NAMALWA (cell line): ENCODE measurements at regions not wholly inside any gene's neighbourhood (a gene's known extent, or its start where the extent isn't known, plus 50 kb on each side); places are given as distances from the start of the nearest gene placed in this dataset.
A peak's percentile ranks its signal among the peaks of the same experiment; 100 is the strongest.
"Not testable (repeated sequence)": the region's sequence is repeated elsewhere in the genome, so short reads cannot be mapped to it uniquely, and the experiment has no call there.

Experiments
- DNase-seq: peaks from one replicate; pipeline ENCODE4 v3.0.0-alpha.2; 2015; ENCODE audit warnings: low spot score

DNA sequence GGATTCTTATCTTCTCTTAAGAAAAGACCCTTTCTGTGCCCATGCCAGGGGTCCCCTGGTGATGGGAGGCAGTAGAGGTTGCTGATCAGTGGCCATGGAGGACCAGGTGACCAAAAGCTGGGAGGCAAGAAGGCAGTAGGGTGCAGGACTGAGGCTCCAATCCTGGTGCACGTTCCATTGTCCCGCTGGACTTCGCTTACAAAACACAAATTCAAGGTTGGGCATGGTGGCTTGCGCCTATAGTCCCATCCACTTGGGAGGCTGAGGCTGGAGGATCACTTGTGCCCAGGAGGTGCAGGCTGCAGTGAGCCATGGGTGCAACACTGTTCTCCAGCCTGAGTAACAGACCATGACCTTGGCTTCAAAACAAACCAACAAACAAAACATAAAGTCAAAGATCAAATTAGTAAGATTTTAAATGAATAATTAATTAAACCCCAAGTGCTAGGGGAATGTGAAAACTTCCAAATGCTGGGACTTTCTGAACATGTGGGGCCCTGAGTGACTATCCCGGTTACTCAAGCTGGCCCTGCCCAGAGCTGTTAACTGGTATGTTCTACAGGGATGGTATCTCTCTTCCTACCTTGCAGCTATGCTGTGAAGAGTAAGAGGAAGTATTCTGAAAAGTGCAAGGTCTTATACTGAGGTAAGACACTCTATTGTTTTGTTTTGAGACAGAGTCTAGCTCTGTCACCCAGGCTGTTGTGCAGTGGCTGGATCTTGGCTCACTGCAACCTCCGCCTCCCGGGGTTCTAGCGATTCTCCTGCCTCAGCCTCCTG lies 97.6 kb downstream of the LYZL2 start:
- DNase-seq, result no peak

DNA sequence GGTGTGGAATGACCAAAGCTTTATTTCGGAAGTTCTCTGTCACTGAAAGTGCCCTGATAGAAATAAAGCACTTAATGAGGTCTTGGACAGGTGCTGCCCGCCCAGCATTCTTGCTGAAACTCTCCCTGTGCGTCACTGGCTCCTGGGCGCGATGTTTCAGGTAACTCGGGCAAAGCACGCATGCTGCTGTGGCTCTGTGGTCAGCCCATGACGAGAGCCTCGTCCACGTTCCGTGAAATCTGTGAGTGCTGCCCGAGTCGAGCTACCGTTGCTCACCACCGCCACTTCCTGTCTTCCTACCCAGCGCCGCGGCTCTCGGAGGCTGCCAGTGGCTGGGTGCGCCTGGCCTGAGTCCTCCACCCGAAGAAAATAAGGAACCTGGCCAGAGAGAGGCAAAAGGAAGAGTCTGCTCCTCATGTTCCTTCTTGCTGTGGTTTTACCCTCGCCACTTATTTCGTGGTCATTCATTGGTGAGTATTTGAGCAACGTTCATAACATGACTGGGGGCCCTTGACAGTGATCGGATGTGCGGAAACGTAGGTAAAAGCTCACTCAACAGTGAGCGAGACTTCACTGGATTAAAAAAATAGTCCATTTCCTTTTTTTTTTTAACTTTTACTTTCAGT lies 95.5 kb downstream of the MAP3K8 start:
- peak; percentile 46 for DNase-seq

DNA sequence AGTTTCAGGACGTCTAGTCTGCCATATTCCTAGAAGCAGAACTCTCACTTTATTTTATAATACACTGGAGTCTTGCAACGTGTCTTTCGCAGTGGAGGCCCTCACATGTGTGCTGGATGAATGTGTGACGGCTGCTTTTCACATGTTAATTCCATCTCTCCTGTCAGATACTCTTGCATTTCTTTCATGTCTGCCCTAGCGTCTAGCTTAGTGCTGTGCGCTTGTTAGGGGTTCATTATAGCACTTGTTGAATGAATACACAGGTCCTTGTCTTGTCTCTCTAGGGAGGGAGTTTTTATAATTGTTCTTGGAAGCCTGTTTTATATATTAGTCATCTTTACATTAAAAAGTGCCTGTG lies 94.4 kb downstream of the MAP3K8 start:
- DNase-seq, result no peak

DNA sequence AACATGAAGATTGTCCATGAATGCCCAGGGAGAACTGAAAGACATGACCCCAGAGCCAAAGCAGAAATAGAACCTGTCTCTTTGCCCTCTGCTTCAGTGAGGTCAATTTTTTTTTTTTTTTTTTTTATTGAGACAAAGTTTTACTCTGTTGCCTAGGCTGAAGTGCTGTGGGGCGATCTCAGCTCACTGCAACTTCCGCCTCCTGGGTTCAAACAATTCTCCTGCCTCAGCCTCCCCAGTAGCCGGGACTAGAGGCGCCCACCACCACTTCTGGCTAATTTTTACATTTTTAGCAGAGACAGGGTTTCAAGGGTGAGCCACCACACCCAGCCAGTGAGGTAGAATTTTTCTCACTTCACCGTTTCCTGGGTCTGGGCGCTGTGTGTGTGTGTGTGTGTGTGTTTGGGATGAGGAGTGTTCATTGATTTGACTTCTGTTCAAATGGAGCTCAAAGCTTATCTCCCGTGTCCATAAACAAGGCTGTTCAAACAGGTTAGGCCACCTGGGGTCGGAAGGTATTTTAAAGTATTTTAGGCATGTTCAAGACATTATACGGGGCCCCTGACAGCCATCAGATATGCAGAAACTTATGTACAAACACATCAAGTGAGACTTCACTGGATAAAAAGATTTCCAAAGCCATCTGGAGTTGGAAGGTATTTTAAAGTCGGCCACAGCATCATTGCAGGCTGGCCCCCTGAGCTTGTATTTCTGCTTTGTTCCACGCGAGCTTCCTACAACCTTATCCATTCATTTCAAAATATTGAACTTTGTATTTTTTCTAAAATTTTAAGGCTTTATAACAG lies 93.8 kb downstream of the MAP3K8 start:
- no peak for DNase-seq

DNA sequence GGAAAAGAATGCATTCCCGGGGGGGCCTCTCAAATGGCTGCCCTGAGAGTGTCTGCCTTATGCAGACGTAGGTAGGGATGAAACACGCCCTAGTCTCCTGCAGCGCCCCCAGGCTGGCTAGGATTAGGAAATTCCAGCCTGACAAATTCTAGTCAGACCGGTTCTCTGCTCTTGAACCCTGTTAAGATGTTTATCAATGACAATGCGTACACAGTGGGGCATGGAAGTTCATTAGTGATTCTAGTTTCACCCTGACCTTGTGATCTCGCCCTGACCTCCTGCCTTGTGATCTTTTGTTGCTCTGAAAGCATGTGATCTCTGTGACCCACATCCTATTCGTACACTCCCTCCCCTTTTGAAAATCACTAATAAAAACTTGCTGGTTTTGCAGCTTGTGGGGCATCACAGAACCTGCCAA lies 88.7 kb downstream of the MAP3K8 start:
- DNase-seq, result not testable (repeated sequence)

DNA sequence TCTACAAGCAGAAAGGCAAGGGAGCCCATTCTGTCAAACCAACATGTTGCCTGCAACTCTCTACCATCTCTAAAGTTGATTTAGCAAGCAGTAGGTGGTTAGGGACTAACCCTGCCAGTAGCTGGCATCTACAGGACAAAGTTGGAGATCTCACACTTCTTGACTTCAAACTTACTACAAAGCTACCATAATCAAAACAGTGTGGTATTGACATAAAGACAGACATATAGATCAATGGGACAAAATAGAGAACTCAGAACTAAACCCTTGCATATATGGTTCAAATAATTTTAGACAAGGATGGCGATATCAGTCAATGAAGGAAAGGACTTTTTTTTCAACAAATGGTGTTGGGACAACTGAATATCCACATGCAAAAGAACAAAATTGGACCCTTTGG lies 84.9 kb downstream of the MAP3K8 start:
- no peak for DNase-seq
